Sciatic nerve (tissue), 2 donors: ENCODE measurements at regions not wholly inside any gene's neighbourhood (a gene's known extent, or its start where the extent isn't known, plus 50 kb on each side); places are given as distances from the start of the nearest gene placed in this dataset.

Experiments
- ATAC-seq: fragments of 200-7000 bp; cut with Tn5 transposase; one replicate; pipeline ENCODE4 v1.9.1; 2020; ENCODE audit warnings: mild to moderate bottlenecking, moderate library complexity
- DNase-seq: peaks from one replicate; pipeline ENCODE4 v3.0.0-alpha.2; 2020; ENCODE audit warnings: low spot score
- intact Hi-C: fragments of 100-400 bp; cut with DNase I; formaldehyde crosslinking; loops from one replicate; pipeline ENCODE4 v1.14.2; 2022
- donor health status: DM: no; HTN: no; CAD: no.
- donor health status: DM: no; HTN: no; CAD: no.

- intact Hi-C loops = no loop called here
- ATAC-seq (no peak), DNase-seq (no peak)
These were observed 166.8 kb upstream of the FMN2 start for GRCh38 chr1:239924741-239925350.

- no peak for DNase-seq
- intact Hi-C loops = no loop called here
- no peak for ATAC-seq
These were observed 165.5 kb upstream of the FMN2 start for GRCh38 chr1:239926184-239926583.

GRCh38 chr1:239929317-239929716, 162.4 kb upstream of the FMN2 start:
- no peak for DNase-seq
- no peak for ATAC-seq
- intact Hi-C loops = no loop called here

- DNase-seq = no peak
- no peak for ATAC-seq
- intact Hi-C loops = no loop called here
These were observed 160.9 kb upstream of the FMN2 start for GRCh38 chr1:239930686-239931262.

GRCh38 chr1:239931341-239931740, 160.3 kb upstream of the FMN2 start:
- DNase-seq = no peak

GRCh38 chr1:239939602-239940001, 152.1 kb upstream of the FMN2 start:
- intact Hi-C loops = no loop called here
- ATAC-seq = no peak
- no peak for DNase-seq

More at GRCh38 chr1:239931341-239931740, 160.3 kb upstream of the FMN2 start:
- intact Hi-C loops = no loop called here
- no peak for ATAC-seq

- DNase-seq (no peak), ATAC-seq (no peak)
- intact Hi-C loops = no loop called here
These were observed 147.9 kb upstream of the FMN2 start for GRCh38 chr1:239943761-239944160.

GRCh38 chr1:239944666-239945065, 147.0 kb upstream of the FMN2 start:
- intact Hi-C loops = no loop called here
- ATAC-seq (no peak), DNase-seq (no peak)

GRCh38 chr1:239947801-239948200, 143.9 kb upstream of the FMN2 start:
- DNase-seq (no peak), ATAC-seq (no peak)
- intact Hi-C loops = no loop called here

- peak; percentile 60 for ATAC-seq
- peak; percentile 80 for DNase-seq
- intact Hi-C loops = no loop called here
These were observed 140.1 kb upstream of the FMN2 start for GRCh38 chr1:239951511-239952140.

- peak; percentile 23 for ATAC-seq
- intact Hi-C loops = no loop called here
- DNase-seq = no peak
These were observed 139.1 kb upstream of the FMN2 start for GRCh38 chr1:239952348-239953308.

GRCh38 chr1:239954836-239955235, 136.8 kb upstream of the FMN2 start:
- intact Hi-C loops = no loop called here
- no peak for DNase-seq
- no peak for ATAC-seq

- intact Hi-C loops = no loop called here
- DNase-seq = no peak
- no peak for ATAC-seq
These were observed 136.3 kb upstream of the FMN2 start for GRCh38 chr1:239955431-239955830.

GRCh38 chr1:239956263-239956662, 135.4 kb upstream of the FMN2 start:
- intact Hi-C loops = no loop called here
- DNase-seq = no peak
- ATAC-seq = no peak

- ATAC-seq (no peak), DNase-seq (no peak)
- intact Hi-C loops = no loop called here
These were observed 133.6 kb upstream of the FMN2 start for GRCh38 chr1:239958063-239958462.

GRCh38 chr1:239960366-239960765, 131.3 kb upstream of the FMN2 start:
- intact Hi-C loops = no loop called here
- DNase-seq (no peak), ATAC-seq (no peak)

- DNase-seq (no peak), ATAC-seq (no peak)
- intact Hi-C loops = no loop called here
These were observed 127.8 kb upstream of the FMN2 start for GRCh38 chr1:239963856-239964255.

GRCh38 chr1:239976130-239976968, 115.3 kb upstream of the FMN2 start:
- peak; percentile 72 for DNase-seq
- intact Hi-C loops = no loop called here
- ATAC-seq = no peak

GRCh38 chr1:239977416-239977815, 114.3 kb upstream of the FMN2 start:
- ATAC-seq = no peak
- intact Hi-C loops = no loop called here
- DNase-seq = no peak
